Thymus (tissue), 11 donors: ENCODE measurements at regions not wholly inside any gene's neighbourhood (a gene's known extent, or its start where the extent isn't known, plus 50 kb on each side); places are given as distances from the start of the nearest gene placed in this dataset.

Experiments
- DNase-seq, 9 donors: peaks; one replicate each; pipeline ENCODE4 v3.0.0-alpha.2; 2013; ENCODE audit warnings: low spot score in 9 of 9, low read depth in 6 of 9, missing footprints in 1 of 9
- H3K27ac ChIP-seq, 2 donors: one replicate each; pipeline ENCODE4 v1.5.1; 2013; ENCODE audit warnings: control low read depth in 1 of 2, low read depth in 1 of 2, low read length in 1 of 2, mild to moderate bottlenecking in 1 of 2, moderate library complexity in 1 of 2
- H3K27me3 ChIP-seq, 2 donors: one replicate each; pipeline ENCODE4 v1.5.1; 2013; ENCODE audit warnings: low read length in 1 of 2; ENCODE audit not compliant: control insufficient read depth in 2 of 2, insufficient read depth in 1 of 2
- H3K36me3 ChIP-seq, 2 donors: one replicate each; pipeline ENCODE4 v1.5.1; 2013; ENCODE audit warnings: low read length in 1 of 2, mild to moderate bottlenecking in 1 of 2, moderate library complexity in 1 of 2; ENCODE audit not compliant: control insufficient read depth in 2 of 2, insufficient read depth in 2 of 2
- H3K4me1 ChIP-seq, 2 donors: one replicate each; pipeline ENCODE4 v1.5.1; 2013; ENCODE audit warnings: low read length in 2 of 2; ENCODE audit not compliant: control insufficient read depth in 2 of 2, insufficient read depth in 2 of 2
- H3K4me3 ChIP-seq, 2 donors: one replicate each; pipeline ENCODE4 v1.5.1; 2013; ENCODE audit warnings: low read length in 2 of 2, control low read depth in 1 of 2, mild to moderate bottlenecking in 1 of 2
- H3K9me3 ChIP-seq, 2 donors: one replicate each; pipeline ENCODE4 v1.5.1; 2013; ENCODE audit warnings: low read length in 1 of 2, mild to moderate bottlenecking in 1 of 2; ENCODE audit not compliant: control insufficient read depth in 2 of 2, insufficient read depth in 1 of 2
- WGBS: extraction: QIAGEN DNeasy Blood & Tissue Kit; methylation state at CpG from one replicate; pipeline ENCODE4 v1.1.7; 2013; 5-methylcytosine and 5-hydroxymethylcytosine counted together
- donor health status: healthy.

- no peak for DNase-seq
- no peaks in the 10 kb centered on the region for H3K27me3 ChIP-seq
- H3K36me3 ChIP-seq, result no peaks in the 10 kb centered on the region
- H3K27ac ChIP-seq, result no peak overlapping the region
- no peaks in the 10 kb centered on the region for H3K4me1 ChIP-seq
- 92% methylated on average over 3 of the region's 3 CpGs for WGBS
- peaks cover 0 to 4% of the 10 kb centered on the region in 2 donors for H3K9me3 ChIP-seq
- no peak overlapping the region for H3K4me3 ChIP-seq
Observed at GRCh38 chr11:70925238-70925637, 327.1 kb downstream of the SHANK2 start.

- no peaks in the 10 kb centered on the region for H3K9me3 ChIP-seq
- H3K36me3 ChIP-seq, result no peaks in the 10 kb centered on the region
- no peak overlapping the region for H3K27ac ChIP-seq
- H3K4me3 ChIP-seq, result no peak overlapping the region
- no peaks in the 10 kb centered on the region for H3K4me1 ChIP-seq
- DNase-seq, result no peak
- H3K27me3 ChIP-seq, result no peaks in the 10 kb centered on the region
- 92% methylated on average over 14 of the region's 14 CpGs for WGBS
Observed at GRCh38 chr11:70926543-70927201, 325.7 kb downstream of the SHANK2 start.

- H3K36me3 ChIP-seq, result no peaks in the 10 kb centered on the region
- no peaks in the 10 kb centered on the region for H3K27me3 ChIP-seq
- no peaks in the 10 kb centered on the region for H3K9me3 ChIP-seq
- WGBS, result 70% methylated on average over 10 of the region's 10 CpGs
- no peak overlapping the region for H3K4me3 ChIP-seq
- H3K27ac ChIP-seq, result no peak overlapping the region
- no peaks in the 10 kb centered on the region for H3K4me1 ChIP-seq
- no peak for DNase-seq
Observed at GRCh38 chr11:70928854-70929598, 323.4 kb downstream of the SHANK2 start.

DNA sequence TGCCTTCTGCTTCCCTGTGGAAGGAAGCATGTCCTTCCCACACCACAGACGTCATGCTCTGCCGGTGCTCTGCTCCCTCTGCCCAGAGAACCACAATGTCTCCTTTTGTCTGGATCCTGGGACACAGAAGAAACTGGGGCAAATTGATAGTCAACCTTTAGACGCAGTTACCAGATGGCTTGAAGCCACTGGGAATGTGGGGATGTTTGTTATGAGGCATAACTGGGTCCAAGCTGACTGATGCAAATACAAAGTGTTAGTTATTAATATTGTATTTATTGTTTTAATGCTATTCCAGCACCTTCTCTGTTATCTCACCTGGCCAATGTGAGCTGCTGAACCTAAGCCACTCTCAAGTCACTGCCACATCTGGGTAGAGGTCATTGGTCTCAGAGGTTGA is 322.2 kb downstream of the SHANK2 start:
- Histone ChIP-seq H3K27ac (no peak overlapping the region), H3K9me3 (no peaks in the 10 kb centered on the region), H3K36me3 (no peaks in the 10 kb centered on the region), H3K4me1 (no peaks in the 10 kb centered on the region), H3K4me3 (no peak overlapping the region), H3K27me3 (no peaks in the 10 kb centered on the region)
- no peak for DNase-seq
- WGBS, result 97% methylated on average over 3 of the region's 3 CpGs

DNA sequence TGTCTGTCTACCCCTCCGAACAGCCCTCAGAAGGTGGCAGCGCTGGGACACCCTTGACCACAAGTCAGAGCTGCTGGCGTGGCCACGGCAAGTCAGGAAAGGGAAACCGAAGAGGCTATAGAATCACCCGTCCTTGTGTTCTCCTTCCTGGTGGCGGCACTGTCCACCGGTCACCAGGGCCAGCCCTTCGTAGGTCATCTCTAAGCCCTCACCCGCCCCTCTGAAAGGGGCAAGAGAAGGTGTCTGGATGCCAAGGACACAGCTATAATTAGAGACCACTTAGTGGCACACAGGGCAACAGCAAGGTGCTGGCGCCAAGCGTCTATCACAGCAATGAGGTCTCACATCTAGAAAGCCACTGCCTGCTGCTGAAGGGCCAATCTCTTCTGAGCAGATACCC is 320.9 kb downstream of the SHANK2 start:
- no peaks in the 10 kb centered on the region for H3K36me3 ChIP-seq
- no peaks in the 10 kb centered on the region for H3K27me3 ChIP-seq
- no peaks in the 10 kb centered on the region for H3K4me1 ChIP-seq
- WGBS, result 82% methylated on average over 12 of the region's 12 CpGs
- H3K27ac ChIP-seq, result no peak overlapping the region
- H3K4me3 ChIP-seq, result no peak overlapping the region
- no peak for DNase-seq
- H3K9me3 ChIP-seq, result no peaks in the 10 kb centered on the region

DNA sequence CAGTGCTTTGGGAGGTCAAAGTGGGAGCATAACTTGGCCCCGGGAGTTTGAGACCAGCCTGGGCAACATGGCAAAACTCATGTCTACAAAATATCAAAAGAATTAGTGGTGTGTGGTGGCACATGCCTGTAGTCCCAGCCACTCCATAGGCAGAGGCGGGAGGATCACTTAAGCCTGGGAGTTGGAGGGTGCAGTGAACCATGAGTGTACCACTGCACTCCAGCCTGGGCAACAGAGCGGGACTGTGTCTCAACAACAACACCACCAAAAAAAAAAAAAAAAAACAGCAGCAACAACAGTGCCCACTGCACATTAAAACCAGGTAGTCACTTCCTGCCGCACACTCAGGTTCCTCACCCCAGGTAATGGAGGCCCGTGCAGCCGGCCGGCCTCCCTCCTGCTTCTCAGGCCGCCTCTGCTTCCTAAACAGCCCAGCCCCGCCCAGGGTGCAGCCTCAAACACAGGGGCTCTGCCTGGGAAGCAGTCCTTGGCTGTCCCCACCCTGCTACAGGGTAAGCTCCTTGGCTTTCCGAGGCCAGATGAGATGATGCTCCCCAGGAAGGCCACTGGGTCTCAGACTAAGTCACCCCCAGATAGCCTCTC is 318.3 kb downstream of the SHANK2 start:
- DNase-seq, result no peak
- WGBS, result 94% methylated on average over 10 of the region's 10 CpGs
- peaks cover 0 to 5% of the 10 kb centered on the region in 2 donors for H3K9me3 ChIP-seq
- H3K27me3 ChIP-seq, result no peaks in the 10 kb centered on the region
- H3K4me3 ChIP-seq, result no peak overlapping the region
- no peaks in the 10 kb centered on the region for H3K4me1 ChIP-seq
- no peak overlapping the region for H3K27ac ChIP-seq
- no peaks in the 10 kb centered on the region for H3K36me3 ChIP-seq

- WGBS, result 88% methylated on average over 13 of the region's 13 CpGs
- Histone ChIP-seq H3K4me3 (no peak overlapping the region), H3K27ac (no peak overlapping the region), H3K4me1 (no peaks in the 10 kb centered on the region), H3K9me3 (peaks cover 0 to 5% of the 10 kb centered on the region in 2 donors), H3K36me3 (no peaks in the 10 kb centered on the region), H3K27me3 (no peaks in the 10 kb centered on the region)
- DNase-seq, result no peak
Observed at GRCh38 chr11:70935006-70935768, 317.2 kb downstream of the SHANK2 start.

DNA sequence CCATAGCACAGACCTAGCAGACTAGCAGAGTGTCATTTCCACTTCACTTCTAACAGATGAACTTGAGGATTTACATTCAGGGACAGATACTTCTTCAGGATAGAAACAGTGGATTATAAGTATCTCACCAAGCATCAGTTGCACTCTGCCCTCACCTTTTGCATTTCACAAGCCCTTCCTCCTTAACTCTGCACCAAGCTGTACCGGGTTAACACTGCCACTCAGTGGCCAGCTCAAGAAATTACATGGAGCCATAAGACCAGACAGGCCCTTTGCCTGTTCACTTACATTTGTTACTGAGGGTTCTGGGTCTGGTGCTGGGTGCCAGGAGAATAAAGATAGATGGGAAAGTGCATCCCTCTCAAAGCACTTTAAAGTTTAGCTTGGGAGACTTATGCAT is 309.8 kb downstream of the SHANK2 start:
- Histone ChIP-seq H3K36me3 (no peaks in the 10 kb centered on the region), H3K9me3 (peaks cover 0 to 35% of the 10 kb centered on the region in 2 donors), H3K27ac (no peak overlapping the region), H3K4me3 (no peak overlapping the region), H3K4me1 (no peaks in the 10 kb centered on the region), H3K27me3 (no peaks in the 10 kb centered on the region)
- DNase-seq, result no peak
- WGBS, result 87% methylated on average over 1 of the region's 1 CpG

DNA sequence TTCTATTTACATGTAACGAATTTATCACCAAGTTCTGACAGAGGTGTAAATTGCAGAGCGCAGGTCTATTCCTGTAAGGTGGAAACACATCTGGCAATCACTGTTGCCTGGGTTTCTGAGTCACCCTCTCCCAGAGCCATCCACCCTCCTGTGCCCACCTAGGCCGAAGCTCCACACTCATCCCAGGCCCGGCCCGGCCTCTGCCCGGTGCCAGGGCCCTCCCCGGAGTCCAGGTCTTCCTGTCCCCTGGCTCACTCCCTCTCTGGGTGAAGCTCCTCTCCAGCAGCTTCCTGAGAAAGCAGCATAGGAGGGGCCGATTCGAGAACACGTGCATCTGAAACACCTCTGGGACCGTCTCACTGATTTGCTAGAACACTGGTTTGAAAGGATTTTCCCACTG is 308.2 kb downstream of the SHANK2 start:
- H3K36me3 ChIP-seq, result no peaks in the 10 kb centered on the region
- no peak overlapping the region for H3K4me3 ChIP-seq
- no peaks in the 10 kb centered on the region for H3K4me1 ChIP-seq
- H3K27me3 ChIP-seq, result no peaks in the 10 kb centered on the region
- no peak for DNase-seq
- no peak overlapping the region for H3K27ac ChIP-seq
- H3K9me3 ChIP-seq, result peaks cover 0 to 44% of the 10 kb centered on the region in 2 donors
- WGBS, result 91% methylated on average over 11 of the region's 11 CpGs
